ENCODE measurements at regions not wholly inside any gene's neighbourhood (a gene's known extent, or its start where the extent isn't known, plus 50 kb on each side); places are given as distances from the start of the nearest gene placed in this dataset.

DNA sequence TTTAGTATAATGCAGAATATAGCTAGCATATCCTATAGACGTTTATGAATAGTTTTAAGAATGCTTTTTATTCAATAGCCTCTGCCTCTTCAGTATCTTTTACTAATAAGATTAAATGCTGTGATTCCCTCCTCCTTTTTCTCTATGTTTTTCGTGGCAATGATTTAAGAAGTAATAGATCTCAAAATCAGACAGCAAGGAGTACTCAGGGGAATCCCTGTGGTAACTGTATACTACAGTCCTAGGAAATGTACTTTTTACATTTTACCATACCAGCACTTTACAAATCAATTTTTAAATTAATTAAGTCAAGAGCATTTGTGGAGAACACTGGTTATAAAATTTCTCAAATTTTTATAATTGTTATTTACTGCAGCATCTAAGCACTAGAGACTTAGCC is 240.6 kb upstream of the CAND1 start:
- no peaks in the 10 kb centered on the region for H3K4me1 ChIP-seq (ENCODE audit: insufficient read depth, low read length)
- H3K36me3 Mint-ChIP-seq (ENCODE audit: insufficient read depth in 1 of 3, low read depth in 3 of 3): no peaks in the 10 kb centered on the region
- no peak overlapping the region for H3K27ac ChIP-seq (ENCODE audit: insufficient read length, low read depth, low read length)
- H3K27ac Mint-ChIP-seq: no peak overlapping the region
- no peaks in the 10 kb centered on the region for H3K9me3 ChIP-seq (ENCODE audit: control insufficient read depth, low read depth, low read length)
- H2BK120ac ChIP-seq (ENCODE audit: low read depth, low read length, poor library complexity, severe bottlenecking): no peak overlapping the region
- no peaks in the 10 kb centered on the region for H3K23me2 ChIP-seq (ENCODE audit: insufficient read length, low read depth, low read length, poor library complexity, severe bottlenecking)
- no peak overlapping the region for H2AFZ ChIP-seq (ENCODE audit: low read length)
- no peaks in the 10 kb centered on the region for H3K79me2 ChIP-seq (ENCODE audit: insufficient read depth, low read length)
- no peak overlapping the region for H3K4ac ChIP-seq (ENCODE audit: low read depth, low read length)
- no peak overlapping the region for H2BK5ac ChIP-seq (ENCODE audit: insufficient read length, low read length)
- no peak overlapping the region for H2BK20ac ChIP-seq (ENCODE audit: low read depth, low read length, poor library complexity, severe bottlenecking)
- no peak overlapping the region for H4K91ac ChIP-seq (ENCODE audit: insufficient read length, low read depth, low read length)
- no peak overlapping the region for H3K4me2 ChIP-seq (ENCODE audit: insufficient read depth, insufficient read length, low read length)
- peaks cover 3% of the 10 kb centered on the region; the same call in 1 of the 2 replicates for H3K27me3 Mint-ChIP-seq (ENCODE audit: low read depth)
- no peak overlapping the region for H3T11ph ChIP-seq (ENCODE audit: low read length)
- no CpG with 5 or more reads among the region's 2 CpGs for WGBS (ENCODE audit: extremely low coverage, insufficient read length, low lambda C conversion rate)
- H4K8ac ChIP-seq (replicated peaks; ENCODE audit: insufficient read length, low read depth, low read length): no peak overlapping the region
- no peak overlapping the region for H3K23ac ChIP-seq (ENCODE audit: insufficient read length, low read depth, low read length)
- no peak overlapping the region for H2AK5ac ChIP-seq (ENCODE audit: insufficient read length, low read length)
- H4K20me1 ChIP-seq (ENCODE audit: control insufficient read depth, insufficient read depth, insufficient read length): no peaks in the 10 kb centered on the region
- H3K9me3 Mint-ChIP-seq: no peaks in the 10 kb centered on the region
- no peak overlapping the region for H3K9ac ChIP-seq (ENCODE audit: extremely low read depth, insufficient read length, low read length)
- no peak overlapping the region for H4K5ac ChIP-seq (ENCODE audit: insufficient read length, low read depth, low read length)
- H3K18ac ChIP-seq (ENCODE audit: insufficient read length, low read depth, low read length): no peak overlapping the region
- no peak overlapping the region for H2BK15ac ChIP-seq (ENCODE audit: low read depth, low read length)
- no peak overlapping the region for H3K4me3 Mint-ChIP-seq
- H3K14ac ChIP-seq (ENCODE audit: insufficient read depth, low read length): no peak overlapping the region
- H3K56ac ChIP-seq (ENCODE audit: insufficient read length, low read depth, low read length): no peak overlapping the region
- DNase-seq: no peak
- no peaks in the 10 kb centered on the region for H3K27me3 ChIP-seq (ENCODE audit: insufficient read depth, low read length)
- H3K4me1 Mint-ChIP-seq: peaks cover 4 to 9% of the 10 kb centered on the region in 2 experiments; a peak in 3 of 4 replicates
- no peaks in the 10 kb centered on the region for H3K79me1 ChIP-seq (ENCODE audit: insufficient read depth, low read depth, low read length, poor library complexity, severe bottlenecking)
- H2BK12ac ChIP-seq (ENCODE audit: insufficient read length, low read depth, low read length): no peak overlapping the region
- TF ChIP-seq, protein P1, sequence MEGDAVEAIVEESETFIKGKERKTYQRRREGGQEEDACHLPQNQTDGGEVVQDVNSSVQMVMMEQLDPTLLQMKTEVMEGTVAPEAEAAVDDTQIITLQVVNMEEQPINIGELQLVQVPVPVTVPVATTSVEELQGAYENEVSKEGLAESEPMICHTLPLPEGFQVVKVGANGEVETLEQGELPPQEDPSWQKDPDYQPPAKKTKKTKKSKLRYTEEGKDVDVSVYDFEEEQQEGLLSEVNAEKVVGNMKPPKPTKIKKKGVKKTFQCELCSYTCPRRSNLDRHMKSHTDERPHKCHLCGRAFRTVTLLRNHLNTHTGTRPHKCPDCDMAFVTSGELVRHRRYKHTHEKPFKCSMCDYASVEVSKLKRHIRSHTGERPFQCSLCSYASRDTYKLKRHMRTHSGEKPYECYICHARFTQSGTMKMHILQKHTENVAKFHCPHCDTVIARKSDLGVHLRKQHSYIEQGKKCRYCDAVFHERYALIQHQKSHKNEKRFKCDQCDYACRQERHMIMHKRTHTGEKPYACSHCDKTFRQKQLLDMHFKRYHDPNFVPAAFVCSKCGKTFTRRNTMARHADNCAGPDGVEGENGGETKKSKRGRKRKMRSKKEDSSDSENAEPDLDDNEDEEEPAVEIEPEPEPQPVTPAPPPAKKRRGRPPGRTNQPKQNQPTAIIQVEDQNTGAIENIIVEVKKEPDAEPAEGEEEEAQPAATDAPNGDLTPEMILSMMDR (conservative IDR thresholded peaks at IDR 0.05): no peak
